DND-41 (cell line): ENCODE measurements at regions not wholly inside any gene's neighbourhood (a gene's known extent, or its start where the extent isn't known, plus 50 kb on each side); places are given as distances from the start of the nearest gene placed in this dataset.

Source experiments
- CTCF ChIP-seq: IDR thresholded peaks from 2 replicates; pipeline ENCODE4 v1.5.1; 2012; ENCODE audit warnings: borderline replicate concordance, low read length, moderate library complexity, mild to moderate bottlenecking; ENCODE audit not compliant: poor library complexity, severe bottlenecking; ENCODE audit errors: extremely low read depth
- EZH2 ChIP-seq: IDR thresholded peaks from 3 replicates; pipeline ENCODE4 v1.6.1; 2012; ENCODE audit warnings: borderline replicate concordance, low read depth, mild to moderate bottlenecking, moderate library complexity, low read length, inconsistent platforms; ENCODE audit not compliant: severe bottlenecking

- no peak for TF ChIP-seq EZH2
- TF ChIP-seq CTCF: no peak
Measured at GRCh38 chr6:19906171-19906570, 69.0 kb downstream of the ID4 start.
